Keratinocyte (primary cell): ENCODE measurements at regions not wholly inside any gene's neighbourhood (a gene's known extent, or its start where the extent isn't known, plus 50 kb on each side); places are given as distances from the start of the nearest gene placed in this dataset.

Experiments used
- DNase-seq: peaks from one replicate; pipeline ENCODE4 v3.0.0-alpha.2; 2011; ENCODE audit warnings: low read depth, missing footprints, low spot score
- FAIRE-seq: peaks from 2 replicates; lab custom pipeline; 2011; peaks lifted over from hg19 to GRCh38; lab: Jason Lieb, UNC
- H2AFZ ChIP-seq: 2 replicates; pipeline ENCODE4 v1.6.0; 2012; ENCODE audit warnings: low read length, control low read depth, inconsistent platforms; ENCODE audit not compliant: control insufficient read depth
- H3K27ac ChIP-seq: 2 replicates; pipeline ENCODE4 v1.5.1; 2011; ENCODE audit warnings: low read length; ENCODE audit not compliant: control insufficient read depth, insufficient read depth
- H3K27me3 ChIP-seq: 3 replicates; pipeline ENCODE4 v1.6.0; 2011; ENCODE audit warnings: low read length; ENCODE audit not compliant: control insufficient read depth, insufficient read depth; ENCODE audit errors: extremely low read depth
- H3K36me3 ChIP-seq, 2 experiments: 2 replicates in 1 of 2; 3 replicates in 1 of 2; pipeline ENCODE4 v1.5.1; 2011; ENCODE audit warnings: low read length in 2 of 2, mild to moderate bottlenecking in 1 of 2; ENCODE audit not compliant: control insufficient read depth in 2 of 2, insufficient read depth in 2 of 2; ENCODE audit errors: extremely low read depth in 1 of 2
- H3K4me1 ChIP-seq: 3 replicates; pipeline ENCODE4 v1.5.1; 2011; ENCODE audit warnings: low read length; ENCODE audit not compliant: control insufficient read depth, insufficient read depth; ENCODE audit errors: extremely low read depth
- H3K4me2 ChIP-seq: 3 replicates; pipeline ENCODE4 v1.6.0; 2011; ENCODE audit warnings: low read depth, low read length; ENCODE audit not compliant: control insufficient read depth, insufficient read depth; ENCODE audit errors: extremely low read depth
- H3K4me3 ChIP-seq, 3 experiments: fragments of 200-600 bp in 1 of 3; sonication (generic) in 1 of 3; 2 replicates in 2 of 3; 3 replicates in 1 of 3; pipeline ENCODE4 v1.5.1; 2011 to 2016; ENCODE audit warnings: low read length in 3 of 3, mild to moderate bottlenecking in 3 of 3, control low read depth in 2 of 3, inconsistent platforms in 1 of 3, low read depth in 1 of 3, mixed read lengths in 1 of 3, mixed run types in 1 of 3, moderate library complexity in 1 of 3; ENCODE audit not compliant: control insufficient read depth in 2 of 3, insufficient read depth in 2 of 3; ENCODE audit errors: extremely low read depth in 1 of 3
- H3K79me2 ChIP-seq: 2 replicates; pipeline ENCODE4 v1.6.0; 2012; ENCODE audit warnings: low read length; ENCODE audit not compliant: control insufficient read depth, insufficient read depth
- H3K9ac ChIP-seq: 3 replicates; pipeline ENCODE4 v1.6.0; 2011; ENCODE audit warnings: low read length; ENCODE audit not compliant: control insufficient read depth, insufficient read depth; ENCODE audit errors: extremely low read depth
- H3K9me1 ChIP-seq: 3 replicates; pipeline ENCODE4 v1.6.0; 2011; ENCODE audit warnings: low read length; ENCODE audit not compliant: control insufficient read depth, insufficient read depth; ENCODE audit errors: extremely low read depth
- H3K9me3 ChIP-seq: 2 replicates; pipeline ENCODE4 v1.5.1; 2012; ENCODE audit warnings: low read depth, low read length; ENCODE audit not compliant: control insufficient read depth
- H4K20me1 ChIP-seq: 3 replicates; pipeline ENCODE4 v1.6.0; 2011; ENCODE audit warnings: low read length; ENCODE audit not compliant: control insufficient read depth, insufficient read depth; ENCODE audit errors: extremely low read depth
- CTCF ChIP-seq, 3 experiments: IDR thresholded peaks in 1 of 3; conservative IDR thresholded peaks in 1 of 3; optimal IDR thresholded peaks in 1 of 3; 2 replicates in 2 of 3; 3 replicates in 1 of 3; pipeline versions ENCODE3 to v1.5.1; 2011; ENCODE audit warnings: low read length in 3 of 3, mild to moderate bottlenecking in 3 of 3, moderate library complexity in 2 of 3, control low read depth in 1 of 3, inconsistent platforms in 1 of 3; ENCODE audit not compliant: insufficient read depth in 2 of 3; ENCODE audit errors: extremely low read depth in 1 of 3
- EZH2 ChIP-seq: IDR thresholded peaks from one replicate; pipeline ENCODE4 v1.6.1; 2012; ENCODE audit warnings: inconsistent platforms, mild to moderate bottlenecking, low read length, moderate library complexity
- dilution Hi-C: fragments of 300-500 bp; cut with MboI; formaldehyde crosslinking; loops from one replicate; pipeline ENCODE4 v1.7.0; 2020; ENCODE audit warnings: low sequenced_read_pairs; ENCODE audit not compliant: extremely low pct_ligation_motif_present

- Histone ChIP-seq H3K4me1 (no peaks in the 10 kb centered on the region), H3K9me1 (no peaks in the 10 kb centered on the region), H3K36me3 (no peaks in the 10 kb centered on the region), H3K79me2 (no peaks in the 10 kb centered on the region), H4K20me1 (no peaks in the 10 kb centered on the region), H3K4me3 (no peak overlapping the region), H3K27ac (no peak overlapping the region), H3K9ac (no peak overlapping the region), H3K4me2 (no peak overlapping the region), H2AFZ (no peak overlapping the region), H3K9me3 (no peaks in the 10 kb centered on the region), H3K27me3 (peaks cover 20% of the 10 kb centered on the region)
- dilution Hi-C loops, result no loop called here
- TF ChIP-seq EZH2 (no peak), CTCF (optimal IDR thresholded peaks at IDR 0.05 in 1 of 3, IDR thresholded peaks at IDR 0.05 in 1 of 3, conservative IDR thresholded peaks at IDR 0.05 in 1 of 3; ENCODE audit: extremely low read depth in 1 of 3, insufficient read depth in 2 of 3, low read length in 3 of 3) (no peak)
- DNase-seq, result no peak
- FAIRE-seq, result no peak
Observed at GRCh38 chr15:88741046-88741445, 62.2 kb upstream of the ACAN start.

GRCh38 chr15:88741671-88742070 lies 61.6 kb upstream of the ACAN start:
- H3K27ac ChIP-seq, result no peak overlapping the region
- TF ChIP-seq CTCF (optimal IDR thresholded peaks at IDR 0.05 in 1 of 3, IDR thresholded peaks at IDR 0.05 in 1 of 3, conservative IDR thresholded peaks at IDR 0.05 in 1 of 3; ENCODE audit: extremely low read depth in 1 of 3, insufficient read depth in 2 of 3, low read length in 3 of 3) (no peak), EZH2 (no peak)
- H3K79me2 ChIP-seq, result no peaks in the 10 kb centered on the region
- H4K20me1 ChIP-seq, result no peaks in the 10 kb centered on the region
- no peak overlapping the region for H3K4me3 ChIP-seq
- no peak overlapping the region for H2AFZ ChIP-seq
- no peak for DNase-seq
- dilution Hi-C loops, result no loop called here
- H3K9ac ChIP-seq, result no peak overlapping the region
- no peaks in the 10 kb centered on the region for H3K9me1 ChIP-seq
- H3K4me1 ChIP-seq, result no peaks in the 10 kb centered on the region
- FAIRE-seq, result no peak
- no peaks in the 10 kb centered on the region for H3K36me3 ChIP-seq
- H3K27me3 ChIP-seq, result peaks cover 18% of the 10 kb centered on the region
- H3K9me3 ChIP-seq, result no peaks in the 10 kb centered on the region
- no peak overlapping the region for H3K4me2 ChIP-seq
